Skeletal muscle satellite cell (primary cell): ENCODE measurements at regions not wholly inside any gene's neighbourhood (a gene's known extent, or its start where the extent isn't known, plus 50 kb on each side); places are given as distances from the start of the nearest gene placed in this dataset.
"Not testable (repeated sequence)": the region's sequence is repeated elsewhere in the genome, so short reads cannot be mapped to it uniquely, and the experiment has no call there.

Source experiments
- H3K27me3 ChIP-seq: 2 replicates; pipeline ENCODE4 v1.7.0; 2013; ENCODE audit warnings: low read length; ENCODE audit not compliant: control insufficient read depth, insufficient read depth
- H3K36me3 ChIP-seq: 2 replicates; pipeline ENCODE4 v1.7.0; 2013; ENCODE audit warnings: mild to moderate bottlenecking, control low read depth, low read length; ENCODE audit not compliant: insufficient read depth
- H3K4me1 ChIP-seq: 2 replicates; pipeline ENCODE4 v1.7.0; 2013; ENCODE audit warnings: low read length; ENCODE audit not compliant: control insufficient read depth, insufficient read depth
- H3K4me2 ChIP-seq: 2 replicates; pipeline ENCODE4 v1.7.0; 2013; ENCODE audit warnings: mild to moderate bottlenecking, low read length
- H3K4me3 ChIP-seq: 2 replicates; pipeline ENCODE4 v1.7.0; 2013; ENCODE audit warnings: low read length
- H3K9ac ChIP-seq: 2 replicates; pipeline ENCODE4 v1.7.0; 2013; ENCODE audit warnings: mild to moderate bottlenecking, low read depth, low read length, moderate library complexity
- H3K9me3 ChIP-seq: replicated peaks from 2 replicates; pipeline ENCODE4 v1.7.0; 2013; ENCODE audit warnings: mild to moderate bottlenecking, control low read depth, low read length

- H3K27me3 ChIP-seq: no peaks in the 10 kb centered on the region
- H3K9me3 ChIP-seq: no peaks in the 10 kb centered on the region
- H3K4me3 ChIP-seq: no peak overlapping the region
- H3K9ac ChIP-seq: no peak overlapping the region
- H3K4me1 ChIP-seq: no peaks in the 10 kb centered on the region
- H3K36me3 ChIP-seq: no peaks in the 10 kb centered on the region
- H3K4me2 ChIP-seq: no peak overlapping the region
Observed at GRCh38 chr11:37264060-37264459, 666.0 kb upstream of the RAG2 start.

- H3K27me3 ChIP-seq, H3K4me2 ChIP-seq, H3K36me3 ChIP-seq, H3K4me3 ChIP-seq, H3K4me1 ChIP-seq, H3K9me3 ChIP-seq, H3K9ac ChIP-seq: not testable (repeated sequence)
Observed at GRCh38 chr11:37263467-37263866, 665.4 kb upstream of the RAG2 start.

- Histone ChIP-seq H3K27me3 (no peaks in the 10 kb centered on the region), H3K4me1 (no peaks in the 10 kb centered on the region), H3K4me3 (no peak overlapping the region), H3K9me3 (no peaks in the 10 kb centered on the region), H3K36me3 (no peaks in the 10 kb centered on the region), H3K9ac (no peak overlapping the region), H3K4me2 (no peak overlapping the region)
Observed at GRCh38 chr11:37259734-37260133, 661.7 kb upstream of the RAG2 start.

GRCh38 chr11:37248145-37248544 lies 650.1 kb upstream of the RAG2 start:
- H3K9ac ChIP-seq: no peak overlapping the region
- no peaks in the 10 kb centered on the region for H3K36me3 ChIP-seq
- no peaks in the 10 kb centered on the region for H3K4me1 ChIP-seq
- H3K4me3 ChIP-seq: no peak overlapping the region
- H3K4me2 ChIP-seq: no peak overlapping the region
- no peaks in the 10 kb centered on the region for H3K27me3 ChIP-seq
- no peaks in the 10 kb centered on the region for H3K9me3 ChIP-seq

- not testable (repeated sequence) for H3K4me2 ChIP-seq, H3K27me3 ChIP-seq, H3K36me3 ChIP-seq, H3K9ac ChIP-seq, H3K9me3 ChIP-seq, H3K4me1 ChIP-seq, H3K4me3 ChIP-seq
Observed at GRCh38 chr11:37246092-37246491, 648.1 kb upstream of the RAG2 start.

- Histone ChIP-seq H3K27me3 (no peaks in the 10 kb centered on the region), H3K4me3 (no peak overlapping the region), H3K9ac (no peak overlapping the region), H3K36me3 (no peaks in the 10 kb centered on the region), H3K4me1 (no peaks in the 10 kb centered on the region), H3K4me2 (no peak overlapping the region), H3K9me3 (no peaks in the 10 kb centered on the region)
Observed at GRCh38 chr11:37230865-37231264, 632.8 kb upstream of the RAG2 start.

- no peaks in the 10 kb centered on the region for H3K36me3 ChIP-seq
- H3K4me3 ChIP-seq: no peak overlapping the region
- no peaks in the 10 kb centered on the region for H3K27me3 ChIP-seq
- H3K4me2 ChIP-seq: no peak overlapping the region
- no peak overlapping the region for H3K9ac ChIP-seq
- H3K4me1 ChIP-seq: no peaks in the 10 kb centered on the region
- peaks cover 20% of the 10 kb centered on the region for H3K9me3 ChIP-seq
Observed at GRCh38 chr11:37223962-37224361, 625.9 kb upstream of the RAG2 start.

GRCh38 chr11:37203006-37203405 lies 605.0 kb upstream of the RAG2 start:
- Histone ChIP-seq H3K9me3 (no peaks in the 10 kb centered on the region), H3K36me3 (no peaks in the 10 kb centered on the region), H3K27me3 (no peaks in the 10 kb centered on the region), H3K4me1 (no peaks in the 10 kb centered on the region), H3K9ac (no peak overlapping the region), H3K4me2 (no peak overlapping the region), H3K4me3 (no peak overlapping the region)

GRCh38 chr11:37199082-37199481 lies 601.0 kb upstream of the RAG2 start:
- Histone ChIP-seq H3K4me3 (no peak overlapping the region), H3K4me1 (no peaks in the 10 kb centered on the region), H3K27me3 (no peaks in the 10 kb centered on the region), H3K9ac (no peak overlapping the region), H3K9me3 (peaks cover 6% of the 10 kb centered on the region), H3K4me2 (no peak overlapping the region), H3K36me3 (no peaks in the 10 kb centered on the region)

- Histone ChIP-seq H3K9me3 (no peaks in the 10 kb centered on the region), H3K4me3 (no peak overlapping the region), H3K27me3 (no peaks in the 10 kb centered on the region), H3K4me2 (no peak overlapping the region), H3K36me3 (no peaks in the 10 kb centered on the region), H3K9ac (no peak overlapping the region), H3K4me1 (no peaks in the 10 kb centered on the region)
Observed at GRCh38 chr11:37184326-37184725, 586.3 kb upstream of the RAG2 start.

GRCh38 chr11:37182031-37182430 lies 584.0 kb upstream of the RAG2 start:
- H3K4me2 ChIP-seq: no peak overlapping the region
- no peak overlapping the region for H3K4me3 ChIP-seq
- no peaks in the 10 kb centered on the region for H3K27me3 ChIP-seq
- H3K4me1 ChIP-seq: no peaks in the 10 kb centered on the region
- no peaks in the 10 kb centered on the region for H3K36me3 ChIP-seq
- no peaks in the 10 kb centered on the region for H3K9me3 ChIP-seq
- no peak overlapping the region for H3K9ac ChIP-seq

GRCh38 chr11:37177721-37178120 lies 579.7 kb upstream of the RAG2 start:
- Histone ChIP-seq H3K4me3 (no peak overlapping the region), H3K4me1 (no peaks in the 10 kb centered on the region), H3K4me2 (no peak overlapping the region), H3K27me3 (no peaks in the 10 kb centered on the region), H3K36me3 (no peaks in the 10 kb centered on the region), H3K9ac (no peak overlapping the region), H3K9me3 (no peaks in the 10 kb centered on the region)
